Iris pigment epithelial cell (primary cell): ENCODE measurements at regions not wholly inside any gene's neighbourhood (a gene's known extent, or its start where the extent isn't known, plus 50 kb on each side); places are given as distances from the start of the nearest gene placed in this dataset.

ENCODE experiments used
- DNase-seq: peaks from one replicate; pipeline ENCODE4 v3.0.0-alpha.2; 2011; ENCODE audit warnings: low read depth

- peak; percentile 16 for DNase-seq
These were observed 316.8 kb upstream of the CAMK1G start for GRCh38 chr1:209266590-209267205.

- no peak for DNase-seq
These were observed 315.5 kb upstream of the CAMK1G start for GRCh38 chr1:209267968-209268367.

GRCh38 chr1:209268479-209268878 lies 315.0 kb upstream of the CAMK1G start:
- no peak for DNase-seq

- no peak for DNase-seq
These were observed 307.2 kb upstream of the CAMK1G start for GRCh38 chr1:209276321-209276720.

GRCh38 chr1:209277662-209278061 lies 305.9 kb upstream of the CAMK1G start:
- no peak for DNase-seq

GRCh38 chr1:209291715-209292114 lies 291.8 kb upstream of the CAMK1G start:
- no peak for DNase-seq

GRCh38 chr1:209302779-209303568 lies 280.5 kb upstream of the CAMK1G start:
- no peak for DNase-seq

GRCh38 chr1:209304166-209304565 lies 279.3 kb upstream of the CAMK1G start:
- no peak for DNase-seq

GRCh38 chr1:209305221-209305954 lies 278.1 kb upstream of the CAMK1G start:
- no peak for DNase-seq

GRCh38 chr1:209307846-209308245 lies 275.7 kb upstream of the CAMK1G start:
- no peak for DNase-seq

GRCh38 chr1:209309198-209309597 lies 274.3 kb upstream of the CAMK1G start:
- DNase-seq: no peak

- no peak for DNase-seq
These were observed 271.7 kb upstream of the CAMK1G start for GRCh38 chr1:209311770-209312169.

GRCh38 chr1:209316929-209317328 lies 266.6 kb upstream of the CAMK1G start:
- no peak for DNase-seq

- peak; percentile 17 for DNase-seq
These were observed 265.1 kb upstream of the CAMK1G start for GRCh38 chr1:209318181-209319056.

GRCh38 chr1:209319057-209319432 lies 264.5 kb upstream of the CAMK1G start:
- no peak for DNase-seq

GRCh38 chr1:209319549-209319948 lies 264.0 kb upstream of the CAMK1G start:
- DNase-seq: peak; percentile 8

GRCh38 chr1:209323743-209324142 lies 259.8 kb upstream of the CAMK1G start:
- DNase-seq: peak; percentile 10

GRCh38 chr1:209324901-209325871 lies 258.3 kb upstream of the CAMK1G start:
- DNase-seq: no peak

GRCh38 chr1:209326076-209326475 lies 257.4 kb upstream of the CAMK1G start:
- DNase-seq: no peak

- DNase-seq: no peak
These were observed 256.7 kb upstream of the CAMK1G start for GRCh38 chr1:209326831-209327230.

- DNase-seq: no peak
These were observed 255.3 kb upstream of the CAMK1G start for GRCh38 chr1:209328196-209328595.
